Stimulated activated CD4-positive, alpha-beta T cell treated with anti-CD3 and anti-CD28 coated beads, Interleukin-2, amount 100 ng/mL, for 48 hours (primary cell): ENCODE measurements at regions not wholly inside any gene's neighbourhood (a gene's known extent, or its start where the extent isn't known, plus 50 kb on each side); places are given as distances from the start of the nearest gene placed in this dataset.
A peak's percentile ranks its signal among the peaks of the same experiment; 100 is the strongest.
"Not testable (repeated sequence)": the region's sequence is repeated elsewhere in the genome, so short reads cannot be mapped to it uniquely, and the experiment has no call there.

ENCODE experiments used
- DNase-seq, 2 donors: peaks; one replicate each; pipeline ENCODE4 v3.0.0-alpha.2; 2020

GRCh38 chr3:31053299-31053698 is 158.8 kb upstream of the GADL1 start:
- DNase-seq: no peak

- DNase-seq: no peak
Observed at GRCh38 chr3:31054032-31054431, 159.6 kb upstream of the GADL1 start.

GRCh38 chr3:31055757-31056156 is 161.3 kb upstream of the GADL1 start:
- no peak for DNase-seq

- DNase-seq: no peak
Observed at GRCh38 chr3:31057891-31058290, 163.4 kb upstream of the GADL1 start.

- no peak for DNase-seq
Observed at GRCh38 chr3:31064021-31064420, 169.6 kb upstream of the GADL1 start.

- DNase-seq: no peak
Observed at GRCh38 chr3:31065765-31066164, 171.3 kb upstream of the GADL1 start.

- DNase-seq: no peak
Observed at GRCh38 chr3:31067004-31067403, 172.5 kb upstream of the GADL1 start.

GRCh38 chr3:31075471-31075870 is 181.0 kb upstream of the GADL1 start:
- DNase-seq: no peak

GRCh38 chr3:31075876-31076275 is 181.4 kb upstream of the GADL1 start:
- no peak for DNase-seq

GRCh38 chr3:31077021-31077601 is 182.7 kb upstream of the GADL1 start:
- peak; percentile 9 to 23 for DNase-seq

GRCh38 chr3:31077826-31078225 is 183.4 kb upstream of the GADL1 start:
- DNase-seq: no peak

GRCh38 chr3:31079689-31080088 is 185.2 kb upstream of the GADL1 start:
- DNase-seq: no peak

- no peak for DNase-seq
Observed at GRCh38 chr3:31081018-31081662, 186.7 kb upstream of the GADL1 start.

- DNase-seq: no peak
Observed at GRCh38 chr3:31086148-31086547, 191.7 kb upstream of the GADL1 start.

- no peak for DNase-seq
Observed at GRCh38 chr3:31086698-31087097, 192.2 kb upstream of the GADL1 start.

- no peak for DNase-seq
Observed at GRCh38 chr3:31091748-31092147, 197.3 kb upstream of the GADL1 start.

- no peak for DNase-seq
Observed at GRCh38 chr3:31092748-31093589, 198.5 kb upstream of the GADL1 start.

GRCh38 chr3:31093606-31094005 is 199.1 kb upstream of the GADL1 start:
- DNase-seq: no peak

- DNase-seq: no peak
Observed at GRCh38 chr3:31094048-31094447, 199.6 kb upstream of the GADL1 start.

- no peak for DNase-seq
Observed at GRCh38 chr3:31095255-31095654, 200.8 kb upstream of the GADL1 start.

GRCh38 chr3:31096661-31097395 is 202.4 kb upstream of the GADL1 start:
- no peak for DNase-seq

- no peak for DNase-seq
Observed at GRCh38 chr3:31100519-31100918, 206.1 kb upstream of the GADL1 start.

GRCh38 chr3:31101285-31101684 is 206.8 kb upstream of the GADL1 start:
- DNase-seq: not testable (repeated sequence)
